Stimulated activated CD8-positive, alpha-beta memory T cell treated with anti-CD3 and anti-CD28 coated beads, Interleukin-4, amount 100 ng/mL, for 1 hour (primary cell): ENCODE measurements at regions not wholly inside any gene's neighbourhood (a gene's known extent, or its start where the extent isn't known, plus 50 kb on each side); places are given as distances from the start of the nearest gene placed in this dataset.
"Not testable (repeated sequence)": the region's sequence is repeated elsewhere in the genome, so short reads cannot be mapped to it uniquely, and the experiment has no call there.

Source experiments
- DNase-seq, 2 donors: peaks; one replicate each; pipeline ENCODE4 v3.0.0-alpha.2; 2020; ENCODE audit warnings: low read depth in 2 of 2, low spot score in 1 of 2

DNA sequence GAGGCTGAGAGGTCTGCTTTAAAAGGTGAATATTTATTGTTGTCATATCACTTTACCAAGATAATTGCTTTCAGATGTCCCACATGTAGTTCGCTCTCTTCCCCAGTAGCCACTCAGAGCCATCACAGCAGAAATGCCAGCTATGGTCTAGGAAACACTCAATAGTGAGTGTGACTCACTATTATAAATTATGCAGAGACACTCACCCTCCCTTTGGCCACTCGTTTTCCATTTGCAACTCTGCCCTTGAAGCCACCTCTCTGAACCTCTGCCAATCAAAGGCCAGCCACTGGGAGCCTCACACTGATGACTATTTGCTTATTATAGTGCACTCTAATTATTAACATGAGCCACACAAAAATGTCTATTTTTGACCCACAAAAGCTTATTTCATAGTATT lies 328.1 kb upstream of the ATP10A start:
- DNase-seq = no peak

DNA sequence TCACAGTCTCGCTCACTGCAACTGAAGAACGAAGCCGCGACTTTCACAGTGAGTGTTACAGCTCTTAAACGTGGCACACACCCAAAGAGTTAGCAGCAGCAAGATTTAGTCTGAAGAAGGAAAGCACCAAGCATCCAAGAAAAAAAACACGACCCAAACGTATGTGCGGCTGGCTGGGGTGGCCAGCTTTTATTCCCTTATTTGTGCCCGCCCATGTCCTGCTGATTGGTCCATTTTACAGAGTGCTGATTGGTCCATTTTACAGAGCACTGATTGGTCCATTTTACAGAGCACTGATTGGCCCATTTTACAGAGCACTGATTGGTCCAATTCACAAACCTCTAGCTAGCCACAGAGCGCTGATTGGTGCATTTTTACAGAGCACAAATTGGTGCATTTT lies 323.0 kb upstream of the ATP10A start:
- not testable (repeated sequence) for DNase-seq

DNA sequence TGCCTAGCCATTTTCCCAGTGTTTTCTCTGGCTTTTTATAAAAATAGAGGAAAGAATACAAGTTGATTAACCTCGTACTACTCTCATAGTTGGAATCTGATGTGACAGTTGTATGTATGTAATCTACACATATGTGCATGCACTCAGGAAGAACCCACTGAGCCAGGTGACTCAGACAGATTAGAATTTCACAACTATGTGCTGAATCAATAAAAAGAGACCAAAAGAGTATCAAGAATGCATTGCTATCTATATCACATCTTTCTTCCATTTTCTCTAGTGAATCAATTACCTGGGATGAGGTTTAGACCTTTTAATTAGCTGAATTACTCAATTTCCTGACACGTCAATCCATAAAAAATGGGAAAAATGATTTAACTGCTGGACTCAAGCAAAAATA lies 319.3 kb upstream of the ATP10A start:
- no peak for DNase-seq

DNA sequence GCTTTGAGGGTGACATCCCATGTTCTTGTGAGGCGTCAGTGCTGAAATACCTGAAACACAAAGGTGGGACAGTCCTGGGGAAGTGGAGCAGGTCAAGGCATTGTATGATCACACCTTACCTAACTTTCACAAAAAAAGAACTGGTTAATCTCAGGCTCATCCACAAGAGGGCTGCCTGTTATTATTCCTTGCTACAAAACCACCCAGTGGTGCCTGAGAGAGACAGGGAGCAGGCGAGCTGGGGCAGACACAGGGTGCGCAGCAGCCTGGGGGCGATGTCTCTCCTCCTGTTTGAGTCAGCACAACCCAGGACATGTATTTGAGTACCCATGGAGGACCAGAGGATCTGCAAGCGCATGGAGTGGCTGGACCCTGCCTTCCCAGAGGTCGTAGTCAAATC lies 316.8 kb upstream of the ATP10A start:
- no peak for DNase-seq

DNA sequence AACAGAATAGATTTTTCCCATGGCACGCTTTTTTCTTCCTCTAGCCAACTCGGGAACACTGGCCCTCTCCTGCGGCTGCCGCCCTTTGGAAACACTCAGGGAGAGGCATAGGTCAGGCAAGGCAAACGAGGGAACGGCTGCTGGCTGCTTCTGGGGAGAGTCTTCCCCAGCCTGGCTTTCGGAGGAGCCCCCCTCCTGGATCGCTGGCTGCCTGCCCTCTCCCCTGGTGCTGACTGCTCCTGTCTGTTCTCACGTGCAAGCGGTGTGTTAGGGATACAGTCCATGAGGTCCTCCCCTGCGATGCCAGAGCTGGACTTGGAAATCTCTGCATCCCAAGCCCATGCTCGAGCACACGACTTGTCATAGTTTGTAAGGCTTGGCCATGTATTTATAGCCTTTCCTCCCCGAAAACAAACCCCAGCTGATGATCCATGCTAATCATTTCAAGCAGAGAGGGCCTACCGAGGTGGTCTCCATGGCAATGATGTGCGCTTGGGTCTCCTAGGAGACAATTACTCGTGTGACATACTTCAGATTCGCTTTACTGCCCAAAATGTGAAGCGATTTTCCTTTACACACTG lies 315.6 kb upstream of the ATP10A start:
- no peak for DNase-seq

DNA sequence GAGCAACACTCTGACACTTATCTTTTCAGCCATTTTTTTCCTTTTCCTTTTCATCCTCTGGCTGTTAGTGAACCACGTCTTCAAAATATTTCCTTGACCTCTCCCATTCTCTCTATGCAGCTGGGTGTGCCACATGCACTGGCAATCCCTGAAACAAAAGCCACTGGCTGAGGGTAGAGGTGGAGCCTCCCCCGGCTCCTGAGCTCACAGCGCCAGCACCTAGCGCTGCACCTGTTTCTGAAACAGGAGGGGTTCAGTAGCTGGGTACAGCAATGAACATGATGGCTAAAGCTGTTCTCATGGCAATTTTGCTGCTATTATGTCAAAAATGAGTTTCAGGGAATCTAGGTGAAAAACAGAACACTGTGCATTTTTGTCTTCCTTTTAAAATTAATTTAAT lies 314.7 kb upstream of the ATP10A start:
- no peak for DNase-seq

DNA sequence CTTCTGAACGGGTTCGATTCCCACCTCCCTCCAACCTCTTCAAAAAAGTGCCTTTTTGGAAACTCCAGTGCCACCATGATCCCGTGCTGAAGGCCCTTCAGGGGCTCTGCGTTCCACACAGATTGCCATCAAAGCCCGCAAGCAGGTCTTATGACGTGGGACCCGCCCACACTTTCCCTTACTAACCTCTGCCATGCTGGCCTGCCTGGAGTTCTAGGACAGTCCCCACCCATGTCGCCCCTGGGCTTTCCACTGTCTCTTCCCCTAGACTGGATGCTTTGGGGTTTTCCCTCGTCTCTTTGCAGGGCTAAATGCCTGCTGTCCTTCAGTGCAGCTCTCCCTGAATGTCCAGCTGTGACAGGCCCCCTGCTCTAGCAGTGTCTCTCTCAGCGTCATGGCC lies 313.7 kb upstream of the ATP10A start:
- DNase-seq = no peak

DNA sequence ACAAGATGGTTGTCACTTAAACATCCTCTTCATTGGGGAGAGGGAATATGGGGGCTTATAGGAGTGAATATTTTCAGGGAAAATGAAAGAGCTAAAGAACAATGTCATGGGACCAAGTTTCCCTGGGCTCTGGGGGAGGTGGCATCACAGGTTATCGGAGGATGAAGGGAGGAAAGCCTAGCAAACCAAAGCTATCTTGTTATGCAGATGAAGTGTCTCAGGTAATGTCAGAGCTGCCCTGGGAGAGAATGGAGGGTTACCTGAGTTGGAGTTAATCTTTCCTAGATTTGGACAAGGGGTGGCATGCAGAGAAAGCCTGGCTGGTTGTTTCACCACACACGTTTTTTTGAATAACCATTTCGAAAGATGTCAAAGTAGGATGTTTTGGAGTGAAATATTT lies 308.1 kb upstream of the ATP10A start:
- no peak for DNase-seq

DNA sequence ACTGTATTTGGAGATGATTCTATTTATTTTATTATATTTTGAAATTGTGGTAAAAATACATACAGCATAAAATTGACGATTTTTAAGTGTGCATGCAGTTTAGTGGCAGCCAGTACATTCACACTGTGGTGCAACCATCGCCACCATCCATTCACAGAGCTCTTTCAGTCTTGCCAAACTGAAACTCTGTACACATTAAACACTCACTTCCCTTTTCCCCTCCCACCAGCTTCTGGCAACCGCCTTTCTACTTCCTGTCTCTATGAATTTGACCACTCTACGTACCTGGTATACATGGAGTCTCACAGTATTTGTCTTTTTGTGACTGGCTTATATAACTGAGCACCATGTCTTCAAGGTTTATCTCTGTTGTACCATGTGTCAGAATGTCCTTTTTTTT lies 303.3 kb upstream of the ATP10A start:
- no peak for DNase-seq

DNA sequence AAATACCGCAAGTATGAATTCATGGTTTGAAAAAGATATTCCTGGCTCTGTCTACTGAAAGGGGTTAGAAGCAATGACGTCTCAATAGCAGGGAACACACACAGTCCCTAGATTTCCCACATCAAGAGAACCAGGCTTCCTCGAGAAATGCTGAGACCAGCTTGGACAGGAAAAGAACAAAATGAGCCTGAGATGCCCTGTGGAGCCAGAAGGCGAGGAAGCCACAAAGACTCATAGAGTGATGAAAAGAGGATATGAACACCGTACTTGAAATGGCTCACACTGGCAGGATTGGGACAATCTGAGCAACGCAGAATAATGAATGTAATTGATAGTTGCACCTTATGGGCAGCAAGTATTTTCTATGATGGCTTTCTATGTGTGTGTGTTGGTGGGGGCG lies 302.4 kb upstream of the ATP10A start:
- DNase-seq = no peak

DNA sequence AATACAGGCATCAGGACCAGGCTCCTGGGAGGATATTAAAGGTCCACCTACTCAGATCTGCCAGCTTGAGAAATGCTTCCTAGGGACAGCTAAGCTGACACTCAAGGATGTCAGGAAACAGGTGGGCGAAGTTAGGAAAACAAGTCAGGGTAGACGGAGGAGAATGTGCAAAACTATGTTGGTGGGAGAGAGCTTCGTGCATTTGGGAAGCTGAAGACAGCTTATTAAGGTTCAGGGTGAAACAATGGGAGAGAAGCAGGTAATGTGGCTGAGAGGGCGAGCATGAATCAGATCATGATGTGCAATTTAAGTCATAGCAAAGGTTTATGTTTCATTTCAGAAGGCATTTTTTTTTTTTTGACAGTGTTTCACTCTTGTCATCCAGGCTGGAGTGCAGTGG lies 297.2 kb upstream of the ATP10A start:
- DNase-seq = no peak

DNA sequence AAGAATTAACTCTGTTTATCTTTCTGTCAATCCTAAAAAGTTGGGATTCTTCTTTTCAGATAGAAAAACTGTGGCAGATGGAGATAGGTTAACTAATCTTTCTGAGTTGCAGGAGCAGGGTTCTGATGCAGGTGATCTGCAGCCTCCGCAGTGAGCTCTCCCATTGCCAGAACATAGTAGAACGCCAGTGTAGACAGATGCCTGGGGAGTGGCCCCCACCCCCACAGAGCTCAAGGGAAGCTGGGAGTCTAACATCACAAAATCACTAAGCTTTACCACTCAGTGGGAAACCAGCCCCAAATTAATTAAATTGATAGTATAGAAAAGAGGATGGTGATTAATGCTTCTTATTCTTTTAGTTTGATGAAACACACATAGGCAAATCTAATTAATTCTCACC lies 295.0 kb upstream of the ATP10A start:
- no peak for DNase-seq

DNA sequence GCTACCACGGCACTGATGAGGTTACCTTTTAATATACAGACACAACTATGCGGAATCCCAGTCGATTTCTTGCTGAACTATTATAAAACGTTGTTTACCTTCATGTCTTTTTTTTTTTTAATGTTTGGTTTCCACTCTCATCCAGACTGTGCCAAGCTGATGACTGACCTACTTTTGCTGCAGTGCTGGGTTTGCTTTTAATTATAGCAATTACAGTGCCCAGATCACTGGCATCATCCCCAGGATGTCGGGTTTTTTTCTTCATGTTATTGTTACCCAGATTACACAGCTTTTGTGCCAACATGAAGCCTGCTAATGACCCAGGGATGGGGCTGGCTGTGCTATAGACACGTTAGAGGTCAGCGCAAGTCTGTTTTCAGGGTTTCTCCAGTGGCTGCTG lies 294.0 kb upstream of the ATP10A start:
- DNase-seq = no peak

DNA sequence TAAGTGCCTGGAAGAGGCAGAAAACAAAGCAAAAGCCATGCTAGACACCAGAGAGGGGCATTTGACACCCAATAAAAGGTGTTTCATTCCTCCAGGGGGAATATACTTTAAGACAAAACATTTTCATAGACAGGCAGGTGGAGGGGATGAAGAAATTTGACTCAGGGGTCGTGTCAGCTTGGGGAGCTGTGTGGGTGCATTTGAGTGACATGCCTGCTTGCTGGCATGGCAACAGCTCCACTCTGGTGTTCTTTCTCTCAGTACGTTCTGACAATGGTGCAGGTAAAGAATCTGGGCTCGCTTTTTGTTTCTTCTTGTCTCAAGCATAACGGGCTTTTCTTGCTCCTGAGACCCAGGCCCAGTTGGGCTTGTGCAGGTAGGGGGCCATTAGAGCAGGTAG lies 292.9 kb upstream of the ATP10A start:
- DNase-seq = no peak

DNA sequence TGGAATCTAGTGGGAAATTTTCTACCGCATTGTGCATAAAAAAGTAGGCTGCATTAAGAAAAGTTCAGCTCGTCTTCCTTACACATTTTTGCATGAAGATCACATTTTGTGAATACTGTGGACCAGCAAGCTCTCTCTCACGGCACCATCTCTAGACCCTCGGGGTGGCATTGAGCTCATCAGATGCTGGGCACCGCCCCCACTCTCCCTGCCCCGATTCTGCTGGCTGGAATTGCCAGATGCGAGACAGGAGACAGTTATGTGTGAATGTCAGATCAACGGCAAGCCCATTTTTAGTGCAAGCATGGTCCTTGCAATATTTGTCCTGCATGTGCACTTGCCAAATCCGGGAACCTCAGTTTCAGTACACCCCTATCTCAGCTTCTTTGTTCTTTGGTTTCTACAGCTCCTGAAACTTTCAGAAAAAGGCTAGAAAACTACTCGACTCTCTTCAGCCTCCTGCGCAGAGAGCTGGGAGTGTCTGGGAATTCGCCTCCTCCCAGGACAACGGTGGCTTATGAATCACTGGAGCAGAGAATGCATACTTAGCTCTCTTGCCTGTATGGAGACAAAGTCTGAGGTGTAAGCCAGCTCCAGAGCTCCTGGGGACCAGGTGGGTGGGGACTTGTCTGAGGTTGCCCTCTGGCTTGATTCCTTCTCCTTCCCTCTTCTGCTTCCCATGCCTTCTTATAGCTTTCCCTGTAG lies 285.2 kb upstream of the ATP10A start:
- no peak for DNase-seq

DNA sequence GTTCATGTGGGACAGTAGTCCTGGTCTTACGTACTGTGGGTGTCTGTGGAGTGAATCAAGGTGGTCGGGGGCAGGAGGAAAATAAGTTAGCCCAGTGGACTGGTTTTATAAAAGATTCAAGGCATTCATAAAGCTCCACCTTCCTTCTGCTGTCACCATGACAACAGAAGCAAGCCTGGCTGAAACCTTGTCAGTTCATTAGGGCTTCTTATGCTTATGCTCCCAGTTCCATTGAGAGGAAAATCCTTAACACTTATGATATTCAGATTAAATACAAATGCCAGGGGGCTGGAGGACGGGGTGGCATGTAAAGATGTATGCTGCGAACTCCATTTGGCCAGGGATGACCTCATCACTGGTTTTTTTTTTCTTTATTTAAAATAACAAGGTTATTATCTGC lies 283.1 kb upstream of the ATP10A start:
- DNase-seq = no peak

DNA sequence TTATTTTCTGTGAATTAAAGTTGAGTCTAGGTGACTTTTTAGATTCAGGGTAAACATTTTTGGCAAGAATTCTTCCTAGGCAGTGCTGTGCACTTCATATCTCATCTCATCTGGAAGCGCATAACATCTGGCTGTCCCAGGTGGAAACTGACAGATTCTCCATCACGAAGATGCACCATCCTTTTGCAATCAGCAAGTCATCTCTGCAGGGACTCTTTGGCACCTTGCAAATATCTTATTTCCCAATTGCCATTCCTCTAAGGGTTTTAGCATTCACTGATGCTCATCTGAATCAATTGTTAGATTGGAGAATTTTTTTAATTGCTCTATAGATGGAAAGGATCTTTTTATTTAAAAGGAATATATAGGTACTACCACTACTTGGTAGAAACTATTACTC lies 282.7 kb upstream of the ATP10A start:
- no peak for DNase-seq

DNA sequence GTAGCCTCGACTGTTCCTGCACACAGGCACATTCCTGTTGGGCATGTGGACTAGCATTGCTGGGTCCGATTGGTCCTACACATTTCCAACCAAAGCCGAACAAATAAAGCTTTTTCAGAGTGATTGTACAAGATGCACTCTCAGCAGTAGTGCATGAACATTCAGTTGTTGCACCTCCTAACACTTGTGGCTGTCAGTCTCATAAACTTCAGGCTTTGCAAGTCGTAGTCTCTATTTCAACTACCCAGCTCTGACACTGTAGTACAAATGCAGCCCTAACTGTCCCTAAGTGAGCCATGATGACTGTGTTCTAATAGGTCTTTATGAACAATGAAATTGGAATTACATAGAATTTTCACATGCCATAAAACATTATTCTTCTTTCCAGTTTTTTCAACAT lies 281.7 kb upstream of the ATP10A start:
- DNase-seq = no peak

DNA sequence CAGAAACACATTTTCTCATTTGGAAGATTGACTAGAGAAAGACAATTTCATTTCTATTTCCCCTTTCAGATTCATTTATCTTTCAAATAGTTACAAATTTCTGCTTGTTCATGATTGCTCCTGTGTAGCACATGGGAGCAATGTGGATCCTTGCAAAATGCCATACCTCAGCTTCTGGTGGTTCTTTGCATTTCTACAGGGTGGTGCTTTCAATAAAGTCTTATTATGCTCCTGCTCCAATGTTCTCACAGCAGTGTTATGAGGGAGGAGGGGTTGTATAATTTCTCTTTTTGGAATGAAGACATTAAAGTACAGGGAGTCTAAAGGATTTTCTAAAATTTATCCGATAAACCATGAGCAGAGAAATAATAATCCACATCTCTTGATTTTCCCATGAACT lies 280.1 kb upstream of the ATP10A start:
- DNase-seq = no peak

DNA sequence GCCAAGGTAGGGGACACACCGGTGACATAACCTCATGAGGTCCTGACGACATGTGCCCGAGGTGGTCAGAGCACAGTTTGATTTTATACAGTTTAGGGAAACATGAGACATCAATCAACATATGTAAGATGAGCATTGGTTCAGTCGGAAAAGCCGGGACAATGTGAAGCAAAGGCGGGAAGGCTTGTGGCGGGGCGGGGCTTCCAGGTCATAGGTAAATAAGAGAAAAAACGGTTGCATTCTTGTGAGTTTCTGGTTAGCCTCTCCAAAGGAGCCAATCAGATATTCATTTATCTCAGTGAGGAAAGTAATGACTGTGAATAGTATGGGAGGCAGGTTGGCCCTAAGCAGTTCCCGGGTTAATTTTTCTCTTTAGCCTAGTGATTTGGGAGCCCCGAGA lies 271.7 kb upstream of the ATP10A start:
- no peak for DNase-seq

DNA sequence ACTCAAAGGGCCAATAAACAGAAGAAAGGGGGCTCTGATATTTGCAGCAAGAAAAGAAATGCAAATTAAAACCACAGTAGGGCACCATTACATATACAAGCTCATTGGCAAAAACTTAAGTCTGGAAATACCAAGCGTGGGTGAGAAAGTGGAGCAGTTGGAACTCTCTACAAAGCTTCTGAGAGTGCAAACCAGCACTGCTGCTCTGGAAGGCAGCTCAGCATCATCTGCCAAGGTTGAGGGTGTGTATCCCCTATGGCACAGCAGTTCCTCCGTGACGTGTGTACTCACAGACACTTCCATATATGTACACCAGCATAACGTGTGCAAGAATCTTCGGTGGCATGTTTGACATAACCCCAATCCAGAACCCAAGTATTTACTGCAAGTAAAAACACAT lies 271.0 kb upstream of the ATP10A start:
- DNase-seq = no peak

DNA sequence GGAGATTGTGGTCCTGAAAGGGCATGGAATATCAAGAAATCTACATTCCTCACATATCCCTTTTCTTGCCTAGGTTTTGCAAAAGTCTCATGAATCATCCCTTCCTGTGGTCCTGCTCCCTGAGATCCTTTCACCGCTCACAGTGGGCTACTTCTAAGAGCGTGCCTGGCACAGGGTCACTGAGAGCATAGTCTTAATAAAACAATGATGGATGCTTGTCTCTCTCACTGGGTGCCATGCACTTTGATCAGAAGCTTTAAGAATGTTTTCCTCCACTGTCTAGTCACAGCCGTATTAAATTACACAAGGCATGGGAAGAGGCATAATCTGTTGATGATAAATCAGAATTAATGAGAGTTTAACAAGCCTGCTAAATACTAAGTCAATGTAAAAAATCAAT lies 269.7 kb upstream of the ATP10A start:
- DNase-seq = no peak

DNA sequence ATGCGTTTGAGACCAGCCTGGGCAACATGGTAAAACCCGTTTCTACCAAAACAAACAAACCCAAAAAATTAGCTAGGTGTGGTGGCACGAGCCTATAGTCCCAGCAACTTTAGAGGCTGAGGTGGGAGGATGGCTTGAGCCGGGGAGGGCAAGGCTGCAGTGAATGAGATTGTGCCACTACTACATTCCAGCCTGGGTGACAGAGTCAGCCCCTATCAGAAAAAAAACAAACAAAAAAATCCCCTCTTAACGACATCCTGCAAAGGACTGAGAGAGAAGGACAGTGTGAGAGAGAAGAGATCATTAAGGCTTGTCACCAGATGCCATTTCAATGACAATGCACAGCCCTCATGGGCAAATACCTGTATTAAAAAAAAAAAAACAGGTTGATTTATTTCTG lies 266.7 kb upstream of the ATP10A start:
- no peak for DNase-seq
